GM18951 (cell line): ENCODE measurements at regions not wholly inside any gene's neighbourhood (a gene's known extent, or its start where the extent isn't known, plus 50 kb on each side); places are given as distances from the start of the nearest gene placed in this dataset.

Experiments
- POLR2A ChIP-seq: IDR thresholded peaks from 4 replicates; pipeline ENCODE4 v1.6.1; 2011; ENCODE audit warnings: mild to moderate bottlenecking; ENCODE audit not compliant: insufficient read length, insufficient read depth; ENCODE audit errors: extremely low read depth
- in situ Hi-C: fragments of 300-500 bp; cut with MboI; formaldehyde crosslinking; loops from one replicate; pipeline ENCODE4 v1.12.0; 2022; ENCODE audit warnings: low sequenced_read_pairs, mixed read lengths, inconsistent platforms; ENCODE audit not compliant: unreplicated experiment

- TF ChIP-seq POLR2A, result no peak
- in situ Hi-C loops, result no loop called here
Observed at GRCh38 chr3:39744746-39745145, 64.7 kb upstream of the MYRIP start.

- no peak for TF ChIP-seq POLR2A
- in situ Hi-C loops, result no loop called here
Observed at GRCh38 chr3:39748002-39748401, 61.4 kb upstream of the MYRIP start.

- TF ChIP-seq POLR2A, result no peak
- in situ Hi-C loops, result no loop called here
Observed at GRCh38 chr3:39748763-39749162, 60.6 kb upstream of the MYRIP start.

DNA sequence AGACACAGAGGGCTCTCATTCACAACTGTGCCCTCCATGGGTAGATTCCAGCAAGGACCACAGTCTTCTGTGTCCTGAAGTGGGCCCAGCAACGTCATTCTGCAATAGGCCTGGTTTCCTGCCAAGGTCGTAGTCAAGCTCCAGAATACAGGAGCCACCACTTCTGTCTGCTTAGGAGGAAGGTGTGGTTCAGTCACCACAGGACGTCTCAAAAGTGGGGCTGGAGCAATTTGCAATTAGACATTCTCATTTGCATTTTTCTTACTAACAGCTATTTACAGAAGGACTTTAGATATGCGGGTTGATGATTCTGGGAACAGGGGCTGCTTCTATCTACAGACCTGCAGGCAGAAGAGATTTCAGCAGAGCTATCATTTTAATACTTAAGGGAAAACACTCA is 58.7 kb upstream of the MYRIP start:
- in situ Hi-C loops, result no loop called here
- peak; percentile 38 for TF ChIP-seq POLR2A

DNA sequence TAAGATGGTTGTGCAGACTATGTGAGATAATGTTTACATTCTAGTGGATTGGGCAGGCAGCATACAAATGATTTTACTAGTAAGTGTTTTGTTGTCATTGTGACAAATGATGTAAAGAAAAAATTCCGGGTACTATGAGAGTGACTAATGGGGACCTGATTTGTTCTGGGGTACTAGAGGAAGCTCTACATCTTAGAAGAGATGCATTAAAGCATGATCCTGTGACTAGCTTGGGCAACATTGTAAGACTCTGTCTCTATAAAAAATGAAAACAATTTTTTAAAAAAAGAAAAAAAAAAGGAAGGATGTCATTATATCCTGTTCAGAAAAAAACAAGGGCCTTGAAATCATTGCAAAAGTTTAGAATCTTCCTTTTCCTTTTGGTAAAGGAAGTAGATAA is 58.1 kb upstream of the MYRIP start:
- TF ChIP-seq POLR2A, result no peak
- in situ Hi-C loops, result no loop called here

DNA sequence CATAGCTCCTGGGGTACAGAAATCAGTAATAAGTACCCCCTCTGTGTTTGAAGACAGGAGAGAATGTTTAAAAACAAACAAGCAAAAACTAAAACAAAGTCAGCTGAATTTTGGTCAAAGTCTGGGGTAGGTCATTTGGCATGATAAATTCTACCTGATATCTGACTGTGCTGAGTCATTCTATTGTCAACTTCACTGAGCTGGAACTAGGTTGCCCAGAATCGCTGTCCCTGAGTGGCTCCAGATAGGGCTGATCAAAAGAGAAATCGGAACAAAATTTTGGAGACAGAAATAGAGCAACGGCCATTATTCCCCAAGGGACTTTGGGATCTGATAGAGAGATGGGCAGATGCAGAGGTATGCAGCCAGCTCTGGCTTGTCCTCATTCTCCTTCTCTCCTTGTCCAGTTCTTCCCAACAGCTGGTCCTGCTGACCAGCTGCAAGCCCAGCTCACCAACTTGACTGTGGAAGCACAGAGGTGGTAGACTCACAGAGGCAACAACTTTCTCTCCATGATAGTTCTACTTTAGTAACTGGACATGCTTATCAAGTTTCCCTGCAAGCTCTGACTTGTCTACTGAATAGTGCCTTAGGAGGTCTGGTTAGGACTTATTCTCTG is 57.3 kb upstream of the MYRIP start:
- no peak for TF ChIP-seq POLR2A
- in situ Hi-C loops, result no loop called here

- in situ Hi-C loops, result no loop called here
- no peak for TF ChIP-seq POLR2A
Observed at GRCh38 chr3:39752751-39753150, 56.7 kb upstream of the MYRIP start.

- no peak for TF ChIP-seq POLR2A
- in situ Hi-C loops, result no loop called here
Observed at GRCh38 chr3:39753391-39753790, 56.0 kb upstream of the MYRIP start.

- no peak for TF ChIP-seq POLR2A
- in situ Hi-C loops, result no loop called here
Observed at GRCh38 chr3:39754549-39754948, 54.9 kb upstream of the MYRIP start.

DNA sequence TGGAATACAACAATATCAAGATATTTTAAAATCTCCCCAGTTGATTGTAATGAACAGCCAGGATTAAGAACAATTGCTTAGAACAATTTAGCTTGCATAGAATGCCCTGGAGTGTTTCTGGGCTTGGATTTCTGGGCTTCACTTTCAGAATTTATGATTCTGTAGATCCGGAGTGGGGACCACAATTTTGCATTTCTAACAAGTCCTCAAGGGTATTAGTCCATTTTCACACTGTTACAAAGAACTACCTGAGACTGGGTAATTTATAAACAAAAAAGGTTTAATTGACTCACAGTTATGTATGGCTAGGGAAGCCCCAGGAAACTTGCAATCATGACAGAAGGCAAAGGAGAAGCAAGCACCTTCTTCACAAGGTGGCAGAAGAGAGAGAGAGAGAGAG is 54.3 kb upstream of the MYRIP start:
- no peak for TF ChIP-seq POLR2A
- in situ Hi-C loops, result no loop called here

DNA sequence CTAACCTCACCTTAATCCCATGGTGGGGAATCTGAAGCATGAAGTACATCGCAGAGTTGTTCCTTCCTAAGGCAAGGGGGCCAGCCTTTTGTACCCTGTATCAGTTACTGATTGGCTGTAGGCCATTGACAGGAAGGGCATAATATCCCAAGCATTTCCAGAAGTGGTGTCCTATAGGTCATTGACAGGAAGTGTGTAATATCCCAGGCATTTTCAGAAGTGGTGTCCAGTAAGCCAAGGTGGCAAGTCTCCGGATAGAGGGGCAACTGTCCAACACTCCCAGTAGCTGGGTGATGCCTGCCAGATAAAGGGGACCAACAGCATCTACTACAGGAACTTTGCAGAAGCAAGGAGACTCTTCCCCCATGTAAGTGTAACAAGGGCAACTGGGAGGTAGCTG is 52.1 kb upstream of the MYRIP start:
- in situ Hi-C loops, result no loop called here
- no peak for TF ChIP-seq POLR2A
